GM12875 (cell line): ENCODE measurements at regions not wholly inside any gene's neighbourhood (a gene's known extent, or its start where the extent isn't known, plus 50 kb on each side); places are given as distances from the start of the nearest gene placed in this dataset.
"Not testable (repeated sequence)": the region's sequence is repeated elsewhere in the genome, so short reads cannot be mapped to it uniquely, and the experiment has no call there.

Experiments
- H3K4me3 ChIP-seq: one replicate; pipeline ENCODE4 v1.5.1; 2011; ENCODE audit warnings: low read depth, low read length, control low read depth
- CTCF ChIP-seq: IDR thresholded peaks from 2 replicates; pipeline ENCODE4 v1.5.1; 2011; ENCODE audit warnings: low read depth, mild to moderate bottlenecking, control low read depth, inconsistent platforms, low read length, moderate library complexity, borderline replicate concordance; ENCODE audit not compliant: insufficient read depth

DNA sequence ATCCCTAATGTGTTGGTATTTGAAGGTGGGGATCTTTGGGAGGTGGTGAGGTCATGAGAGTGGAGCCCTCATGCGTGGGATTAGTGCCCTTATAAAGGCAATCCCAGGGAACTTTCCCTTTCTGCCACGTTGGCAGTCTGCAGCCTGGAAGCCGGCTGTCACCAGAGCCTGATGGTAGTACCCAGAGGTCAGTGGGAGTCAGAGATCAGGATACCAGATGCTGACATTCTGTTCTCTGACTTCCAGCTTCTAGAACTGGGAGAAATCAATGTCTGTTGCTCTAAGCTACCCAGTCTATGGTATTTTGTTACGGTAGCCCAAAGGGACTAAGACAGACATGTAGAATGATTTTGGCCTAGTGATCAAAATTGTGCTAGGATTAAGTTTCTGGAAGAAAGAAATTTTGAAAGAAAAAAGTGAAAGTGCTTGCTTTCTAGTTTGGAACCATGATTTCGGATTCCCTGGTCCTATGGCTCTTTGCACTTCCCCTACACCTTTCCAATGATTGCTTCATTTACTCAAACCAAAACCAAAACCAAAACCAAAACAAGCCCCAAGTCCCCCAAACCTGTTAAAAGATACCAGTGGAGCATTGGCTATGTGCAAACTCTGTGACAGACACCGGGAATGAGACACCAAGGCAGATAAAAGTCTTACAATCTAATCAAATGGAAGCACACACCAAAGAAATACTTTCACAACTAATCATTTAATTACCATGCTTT, 173.7 kb upstream of the ZNF217 start:
- TF ChIP-seq CTCF = no peak
- H3K4me3 ChIP-seq = no peak overlapping the region

GRCh38 chr20:53764415-53764800, 170.8 kb upstream of the ZNF217 start:
- no peak for TF ChIP-seq CTCF

DNA sequence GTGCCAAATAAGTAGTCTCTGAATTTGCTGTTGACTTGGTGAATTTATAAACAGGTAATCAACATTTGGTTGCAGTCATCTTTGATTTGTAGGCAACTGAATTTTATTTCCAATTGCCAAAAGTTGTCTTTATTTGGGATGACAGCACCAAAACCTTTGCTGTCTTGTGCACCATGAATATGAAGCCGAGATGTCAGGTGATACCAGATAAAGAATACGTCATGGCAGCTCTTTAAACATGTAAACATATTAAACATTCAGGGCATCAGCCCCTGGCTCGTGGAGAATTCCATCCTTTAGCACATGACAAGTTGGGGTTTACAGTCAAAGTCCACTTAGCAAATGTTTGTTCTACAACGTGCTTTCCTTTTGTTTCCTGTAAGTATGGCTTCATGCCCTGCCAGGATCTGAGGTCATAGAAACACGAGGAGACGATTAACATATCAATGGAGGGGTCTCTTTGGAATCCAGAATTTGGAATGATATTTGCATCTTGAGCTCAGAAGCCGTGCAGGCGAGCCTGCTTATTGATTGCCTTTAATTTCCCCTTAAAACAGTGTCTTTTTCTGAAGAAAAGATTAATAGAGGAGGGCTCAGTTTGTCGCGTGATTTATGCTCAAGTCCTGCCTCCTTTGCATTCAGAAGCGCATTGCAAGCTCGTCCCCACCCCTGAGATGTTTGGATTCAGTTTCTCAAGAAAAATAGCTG, 170.2 kb upstream of the ZNF217 start:
- no peak for TF ChIP-seq CTCF
- no peak overlapping the region for H3K4me3 ChIP-seq

More at GRCh38 chr20:53764415-53764800, 170.8 kb upstream of the ZNF217 start:
- no peak overlapping the region for H3K4me3 ChIP-seq

- not testable (repeated sequence) for H3K4me3 ChIP-seq
Measured at GRCh38 chr20:53762423-53762798, 168.8 kb upstream of the ZNF217 start.

- no peak overlapping the region for H3K4me3 ChIP-seq
- TF ChIP-seq CTCF = no peak
Measured at GRCh38 chr20:53760025-53760441, 166.4 kb upstream of the ZNF217 start.

- no peak for TF ChIP-seq CTCF
- H3K4me3 ChIP-seq = no peak overlapping the region
Measured at GRCh38 chr20:53757472-53757913, 163.9 kb upstream of the ZNF217 start.

DNA sequence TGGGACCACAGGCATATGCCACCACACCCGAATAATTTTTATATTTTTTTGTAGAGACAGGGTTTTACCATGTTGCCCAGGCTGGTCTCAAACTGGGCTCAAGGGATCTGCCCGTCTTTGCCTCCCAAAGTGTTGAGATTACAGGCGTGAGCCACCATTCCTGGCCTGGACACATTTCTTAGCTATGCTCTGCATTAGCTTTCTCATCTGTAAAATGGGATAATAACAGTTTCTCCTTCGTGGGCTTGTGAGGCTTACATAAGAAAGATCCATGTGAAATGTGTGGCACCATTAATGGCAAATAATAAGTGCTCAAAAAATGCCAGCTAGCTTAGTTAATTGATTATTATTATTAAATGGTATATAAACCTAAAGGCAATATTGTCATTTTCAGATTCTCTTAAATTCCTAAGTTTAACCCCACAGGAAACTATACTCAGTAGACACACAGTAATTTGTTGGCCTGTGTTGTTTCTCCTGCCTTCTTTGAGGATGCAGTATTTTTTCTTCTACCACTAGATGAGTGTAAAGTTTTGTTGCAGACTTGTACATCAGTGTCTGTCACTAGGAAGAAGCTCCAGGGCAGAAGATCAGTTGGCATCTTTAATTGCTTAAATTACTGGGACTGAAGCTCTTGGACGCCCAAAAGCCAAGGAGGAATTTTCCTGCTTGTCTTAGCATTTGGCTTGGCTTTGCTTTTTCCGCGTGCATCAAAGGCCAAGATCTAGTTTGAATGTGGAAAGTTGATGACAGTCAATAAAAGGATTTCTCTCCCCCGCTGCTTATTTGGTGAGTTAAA, 162.3 kb upstream of the ZNF217 start:
- TF ChIP-seq CTCF = no peak

More for the DNA sequence above, 162.3 kb upstream of the ZNF217 start:
- no peak overlapping the region for H3K4me3 ChIP-seq
